ENCODE measurements at regions not wholly inside any gene's neighbourhood (a gene's known extent, or its start where the extent isn't known, plus 50 kb on each side); places are given as distances from the start of the nearest gene placed in this dataset.

- DNase-seq (ENCODE audit: low spot score), result no peak
Measured at GRCh38 chr5:67343835-67344234, 147.2 kb upstream of the CD180 start.

- DNase-seq (ENCODE audit: low spot score), result no peak
Measured at GRCh38 chr5:67341478-67341877, 144.9 kb upstream of the CD180 start.

DNA sequence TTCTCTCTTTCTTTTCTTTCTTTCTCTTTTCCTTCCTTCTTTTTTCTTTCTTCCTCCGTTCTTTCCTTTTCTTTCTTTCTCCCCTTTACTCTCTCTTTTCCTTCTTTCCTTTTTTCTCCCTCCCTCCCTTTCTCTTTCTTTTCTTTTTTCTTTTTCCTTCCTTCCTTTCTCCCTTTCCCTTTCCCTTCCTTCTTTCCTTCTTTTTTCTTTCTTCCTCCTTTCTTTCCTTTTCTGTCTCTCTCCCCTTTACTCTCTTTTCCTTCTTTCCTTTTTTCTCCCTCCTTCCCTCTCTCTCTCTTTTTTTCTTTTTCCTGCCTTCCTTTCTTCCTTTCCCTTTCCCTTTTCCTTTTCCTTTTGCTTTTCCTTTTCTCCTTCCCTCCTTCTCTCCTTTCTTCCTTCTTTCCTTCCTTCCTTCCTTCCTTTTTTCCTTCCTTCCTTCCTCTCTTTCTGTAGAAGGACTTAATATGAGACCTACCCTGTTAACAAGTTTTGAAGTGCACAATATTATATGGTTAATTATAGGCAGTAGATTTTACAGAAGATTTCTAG is 142.7 kb upstream of the CD180 start:
- no peak for DNase-seq (ENCODE audit: low spot score)

DNA sequence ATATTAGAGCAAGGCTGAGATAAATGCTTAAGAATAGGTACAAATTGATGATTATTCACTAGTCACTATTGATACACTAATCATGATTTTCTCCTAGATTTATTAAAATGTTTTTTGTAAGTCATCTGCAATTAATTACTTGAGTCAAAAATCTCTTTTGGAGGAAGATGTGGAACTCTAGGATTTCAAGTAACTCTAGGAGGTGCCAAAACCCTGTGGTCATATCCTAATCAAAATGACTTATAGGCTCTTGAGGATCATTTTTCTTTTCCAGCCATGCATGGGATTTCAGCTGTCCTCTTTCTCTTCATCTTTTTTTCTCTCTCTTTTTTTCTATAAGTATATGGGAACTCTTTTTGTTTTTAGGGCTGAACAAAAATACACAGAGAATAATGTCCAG is 141.8 kb upstream of the CD180 start:
- no peak for DNase-seq (ENCODE audit: low spot score)

DNA sequence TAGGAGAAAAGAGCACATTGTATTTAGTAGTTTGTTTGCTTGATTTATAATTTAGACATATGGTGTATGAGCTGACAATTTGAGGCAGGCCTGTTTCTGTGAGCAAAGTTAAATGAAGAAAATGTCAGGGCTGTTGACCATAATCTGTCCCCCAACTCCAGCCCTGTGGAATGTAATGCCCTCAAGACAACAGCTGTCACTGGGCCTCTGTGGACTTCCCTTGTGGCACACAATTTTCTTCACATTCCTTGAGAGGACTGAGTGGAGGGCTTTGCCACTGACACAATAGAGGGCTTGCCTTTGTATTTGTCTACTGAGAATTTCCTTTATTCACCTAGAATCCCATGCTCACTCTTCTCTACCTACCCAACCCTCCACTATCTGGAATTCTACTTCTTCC is 141.2 kb upstream of the CD180 start:
- DNase-seq (ENCODE audit: low spot score), result no peak

GRCh38 chr5:67335426-67335825 is 138.8 kb upstream of the CD180 start:
- DNase-seq (ENCODE audit: low spot score), result no peak

- no peak for DNase-seq (ENCODE audit: low spot score)
Measured at GRCh38 chr5:67334373-67334772, 137.8 kb upstream of the CD180 start.

GRCh38 chr5:67333171-67333570 is 136.6 kb upstream of the CD180 start:
- DNase-seq (ENCODE audit: low spot score), result no peak

DNA sequence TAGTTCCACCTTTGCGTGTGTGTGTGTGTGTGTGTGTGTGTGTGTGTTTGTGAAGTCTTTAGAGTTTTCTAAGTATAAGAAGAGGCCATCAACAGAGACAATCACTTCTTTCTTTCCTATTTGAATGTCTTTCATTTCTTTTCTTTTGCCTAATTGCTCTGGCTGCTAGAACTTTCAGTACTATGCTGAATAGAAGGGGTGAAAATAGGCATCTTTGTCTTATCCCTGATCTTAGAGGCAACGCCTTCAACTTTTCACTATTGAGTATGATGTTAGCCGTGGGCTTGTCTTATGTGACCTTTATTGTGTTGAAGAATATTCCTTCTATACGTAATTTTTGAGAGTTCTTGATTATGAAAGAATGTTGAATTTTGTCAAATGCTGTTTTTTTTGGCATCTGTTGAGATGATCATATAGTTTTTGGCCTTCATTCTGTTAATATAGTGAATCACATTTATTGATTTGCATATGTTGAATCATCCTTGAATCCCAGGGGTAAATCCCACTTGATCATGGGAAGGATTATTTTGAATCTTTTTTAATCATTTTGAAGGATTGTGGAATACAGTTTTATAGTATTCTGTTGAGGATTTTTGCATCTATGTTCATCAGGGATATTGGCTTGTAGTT is 134.8 kb upstream of the CD180 start:
- DNase-seq (ENCODE audit: low spot score), result no peak

GRCh38 chr5:67319935-67320725 is 123.5 kb upstream of the CD180 start:
- DNase-seq (ENCODE audit: low spot score), result no peak

DNA sequence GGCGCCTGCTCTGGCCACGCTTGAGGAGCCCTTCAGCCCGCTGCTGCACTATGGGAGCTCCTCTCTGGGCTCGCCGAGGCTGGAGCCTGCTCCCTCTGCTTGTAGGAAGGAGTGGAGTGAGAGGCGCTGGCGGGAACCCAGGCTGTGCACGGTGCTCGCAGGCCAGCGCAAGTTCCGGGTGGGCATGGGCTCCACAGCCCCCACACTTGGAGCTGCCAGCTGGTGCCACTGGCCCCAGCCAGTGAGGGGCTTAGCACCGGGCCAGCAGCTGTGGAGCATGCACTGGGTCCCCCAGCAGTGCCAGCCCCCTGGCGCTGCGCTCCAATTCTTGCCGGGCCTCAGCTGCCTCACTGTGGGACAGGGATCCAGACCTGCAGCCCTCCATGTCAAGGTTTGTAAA is 122.1 kb upstream of the CD180 start:
- no peak for DNase-seq (ENCODE audit: low spot score)

GRCh38 chr5:67317603-67318002 is 121.0 kb upstream of the CD180 start:
- DNase-seq (ENCODE audit: low spot score), result no peak

- DNase-seq (ENCODE audit: low spot score), result no peak
Measured at GRCh38 chr5:67316695-67317094, 120.1 kb upstream of the CD180 start.

- no peak for DNase-seq (ENCODE audit: low spot score)
Measured at GRCh38 chr5:67315082-67315989, 118.7 kb upstream of the CD180 start.

DNA sequence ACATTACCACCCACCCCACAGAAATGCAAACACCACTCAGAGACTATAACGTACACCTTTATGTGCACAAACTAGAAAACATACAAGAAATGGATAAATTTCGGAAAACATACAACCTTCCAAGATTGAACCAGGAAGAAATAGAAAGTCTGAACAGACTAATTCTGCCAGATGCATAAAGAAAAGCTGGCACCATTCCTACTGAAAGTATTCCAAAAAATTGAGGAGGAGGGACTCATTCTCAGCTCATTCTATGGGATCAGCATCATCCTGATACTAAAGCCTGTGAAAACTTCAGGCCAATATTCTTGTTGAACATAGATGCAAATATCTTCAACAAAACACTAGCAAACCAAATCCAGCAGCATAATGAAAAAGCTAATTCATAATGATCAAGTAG is 115.1 kb upstream of the CD180 start:
- DNase-seq (ENCODE audit: low spot score), result no peak

- no peak for DNase-seq (ENCODE audit: low spot score)
Measured at GRCh38 chr5:67311208-67311607, 114.6 kb upstream of the CD180 start.

DNA sequence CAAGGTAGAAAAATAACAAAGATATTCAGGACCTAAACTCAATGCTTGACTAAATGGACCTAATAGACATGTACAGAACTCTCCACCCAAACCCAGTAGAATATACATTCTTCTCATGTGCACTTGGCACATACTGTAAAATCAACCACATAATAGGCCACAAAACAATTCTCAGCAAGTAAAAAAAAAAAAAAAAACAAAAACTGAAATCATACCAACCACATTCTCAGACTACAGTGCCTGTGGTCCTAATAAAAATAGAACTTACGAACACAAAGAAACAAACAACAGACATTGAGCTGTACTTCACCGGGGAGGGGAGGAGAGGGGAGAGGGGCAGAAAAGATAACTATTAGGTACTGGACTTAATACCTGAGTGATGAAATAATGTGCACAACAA is 114.1 kb upstream of the CD180 start:
- DNase-seq (ENCODE audit: low spot score), result no peak

GRCh38 chr5:67310169-67310568 is 113.6 kb upstream of the CD180 start:
- DNase-seq (ENCODE audit: low spot score), result no peak

DNA sequence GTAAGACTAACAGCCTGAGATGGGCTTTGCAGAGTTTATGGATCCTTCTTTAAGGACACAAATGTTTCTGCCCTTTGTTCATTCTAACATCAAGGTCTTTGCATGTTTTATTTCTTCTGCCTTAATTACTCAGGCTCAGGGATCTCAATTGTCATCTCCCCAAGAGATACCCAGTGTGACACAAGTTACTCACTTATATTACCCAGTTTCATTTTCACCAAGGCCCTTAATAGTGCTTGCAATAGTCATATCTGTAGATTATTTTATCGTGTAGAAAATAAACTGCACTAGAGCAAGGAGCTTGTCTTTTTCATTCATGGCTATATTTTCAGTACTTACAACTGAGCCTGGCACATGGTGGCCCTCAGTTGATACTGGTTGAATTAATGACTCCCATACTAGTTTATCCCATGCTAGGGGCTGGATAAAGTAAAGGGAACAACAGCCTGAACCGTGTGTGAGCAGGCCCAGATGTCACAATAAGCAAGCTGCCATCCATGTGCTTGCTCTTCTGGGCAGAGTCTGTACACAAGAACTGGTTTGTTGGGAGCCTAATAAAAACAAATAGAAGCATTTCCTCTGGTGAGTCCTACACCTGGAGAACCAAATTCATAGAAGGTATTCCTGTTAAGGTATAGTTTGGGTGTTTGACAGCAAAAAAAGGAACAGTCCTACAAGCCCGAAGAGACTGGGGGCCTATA is 112.5 kb upstream of the CD180 start:
- no peak for DNase-seq (ENCODE audit: low spot score)

- peak; percentile 22 for DNase-seq (ENCODE audit: low spot score)
Measured at GRCh38 chr5:67306965-67307607, 110.5 kb upstream of the CD180 start.

Data from umbilical cord (tissue), 1 donor.